HG02852 (cell line): ENCODE measurements at regions not wholly inside any gene's neighbourhood (a gene's known extent, or its start where the extent isn't known, plus 50 kb on each side); places are given as distances from the start of the nearest gene placed in this dataset.
"Not testable (repeated sequence)": the region's sequence is repeated elsewhere in the genome, so short reads cannot be mapped to it uniquely, and the experiment has no call there.

ENCODE experiments used
- ATAC-seq: cut with Tn5 transposase; IDR thresholded peaks from one replicate; pipeline ENCODE4 v1.9.1; 2021; ENCODE audit warnings: mild to moderate bottlenecking, moderate library complexity; ENCODE audit not compliant: unreplicated experiment

DNA sequence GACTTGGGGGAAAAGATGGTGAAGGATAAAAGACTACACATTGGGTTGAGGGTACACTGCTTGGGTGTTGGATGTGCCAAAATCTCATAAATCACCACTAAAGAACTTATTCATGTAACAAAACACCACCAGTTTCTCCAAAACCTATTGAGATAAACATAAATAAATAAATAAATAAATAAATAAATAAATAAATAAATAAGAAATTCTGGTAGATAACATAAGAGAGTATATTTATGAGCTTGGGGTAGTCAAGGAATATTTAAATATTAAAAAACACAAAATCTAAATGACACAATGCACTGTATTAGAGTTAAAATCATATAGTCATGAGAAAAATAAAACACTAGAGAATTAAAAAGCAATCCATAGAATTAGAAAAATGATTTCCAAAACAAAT, 333.5 kb upstream of the NRG3 start:
- ATAC-seq: no peak

GRCh38 chr10:81546243-81546642, 328.8 kb upstream of the NRG3 start:
- ATAC-seq: no peak

GRCh38 chr10:81548160-81548559, 326.8 kb upstream of the NRG3 start:
- no peak for ATAC-seq

DNA sequence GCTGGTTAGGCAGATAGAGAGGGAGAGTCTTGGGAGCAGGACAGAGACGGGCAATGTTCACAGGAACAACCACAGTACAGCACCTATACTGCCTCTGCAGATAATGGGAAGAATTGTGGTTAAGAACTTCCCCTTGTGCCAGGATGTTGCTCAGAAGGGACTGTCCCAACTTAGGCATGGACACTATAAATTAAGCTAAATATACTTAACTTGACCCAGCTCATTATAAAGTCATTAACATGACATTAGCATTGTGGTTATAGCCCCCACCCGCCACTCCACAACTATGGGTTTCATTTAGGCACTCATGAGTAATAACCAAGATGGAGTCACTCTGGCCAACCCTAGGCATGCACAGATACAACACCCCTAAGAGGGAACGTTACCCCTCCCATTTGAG, 310.9 kb upstream of the NRG3 start:
- no peak for ATAC-seq

- no peak for ATAC-seq
These were observed 305.5 kb upstream of the NRG3 start for GRCh38 chr10:81569488-81569887.

GRCh38 chr10:81570349-81570748, 304.6 kb upstream of the NRG3 start:
- ATAC-seq: no peak

DNA sequence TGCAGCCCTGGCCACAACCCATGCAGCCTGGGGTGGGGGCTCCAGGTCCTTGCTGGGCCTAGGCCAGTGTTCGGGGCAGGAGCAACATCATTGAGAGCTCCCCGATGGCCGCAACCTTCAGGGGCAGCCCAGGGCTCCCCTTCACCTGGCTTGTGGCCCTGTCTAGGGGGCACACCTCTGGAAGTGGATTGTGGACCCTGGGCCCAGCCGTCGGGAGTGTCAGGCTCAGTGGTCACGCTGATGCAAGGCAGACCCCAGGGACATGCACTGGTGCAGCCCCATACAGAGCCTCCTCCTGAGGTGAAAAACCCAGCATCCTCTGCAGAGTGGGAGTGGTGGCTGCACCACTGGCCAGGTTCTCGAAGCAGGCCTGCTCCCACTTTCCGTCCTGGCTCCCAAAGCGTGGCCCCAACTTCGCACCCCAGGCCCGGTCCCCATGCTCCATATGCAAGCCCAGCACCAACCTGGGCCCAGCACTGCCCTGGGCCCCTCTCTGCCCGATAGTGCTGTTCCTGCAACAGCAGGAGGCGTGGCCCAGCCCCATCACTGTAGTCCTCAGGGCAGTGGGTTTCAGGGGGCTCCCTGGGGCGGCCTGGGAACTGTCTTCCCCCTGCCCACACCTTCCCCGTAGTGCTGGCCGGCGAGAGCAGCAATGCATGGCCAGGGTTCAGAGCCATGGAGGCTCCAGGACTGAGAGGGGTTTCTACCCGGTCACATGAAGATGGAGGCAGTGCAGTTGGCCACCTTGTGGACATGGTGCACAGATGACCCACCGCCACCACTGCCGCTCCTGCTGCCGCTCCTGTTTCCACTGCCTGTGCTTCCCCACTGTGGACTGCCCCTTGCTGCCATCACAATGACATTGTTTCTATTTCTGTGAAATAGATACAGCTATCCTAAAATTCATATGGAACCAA, 303.9 kb upstream of the NRG3 start:
- ATAC-seq: no peak

DNA sequence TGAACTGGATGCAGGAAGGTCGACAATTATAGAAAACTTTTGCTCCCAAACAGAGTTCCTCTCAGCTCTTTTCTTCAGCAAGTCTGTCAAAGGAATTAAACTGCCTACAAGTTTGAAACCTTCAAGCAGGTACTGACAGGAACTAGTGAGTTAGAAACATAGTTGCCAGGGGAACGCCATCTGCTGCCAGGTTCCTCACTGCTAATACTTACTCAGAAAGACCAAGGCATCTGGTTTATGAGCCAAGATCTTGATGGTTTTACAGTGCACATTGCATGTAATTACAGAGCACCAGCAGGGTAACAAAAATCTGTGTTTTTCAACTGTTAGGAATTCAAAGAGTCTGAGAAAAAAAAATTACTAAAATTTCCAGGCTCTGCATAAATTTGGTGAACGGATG, 300.0 kb upstream of the NRG3 start:
- no peak for ATAC-seq

GRCh38 chr10:81576336-81576735, 298.7 kb upstream of the NRG3 start:
- no peak for ATAC-seq

- ATAC-seq: no peak
These were observed 280.0 kb upstream of the NRG3 start for GRCh38 chr10:81594991-81595390.

DNA sequence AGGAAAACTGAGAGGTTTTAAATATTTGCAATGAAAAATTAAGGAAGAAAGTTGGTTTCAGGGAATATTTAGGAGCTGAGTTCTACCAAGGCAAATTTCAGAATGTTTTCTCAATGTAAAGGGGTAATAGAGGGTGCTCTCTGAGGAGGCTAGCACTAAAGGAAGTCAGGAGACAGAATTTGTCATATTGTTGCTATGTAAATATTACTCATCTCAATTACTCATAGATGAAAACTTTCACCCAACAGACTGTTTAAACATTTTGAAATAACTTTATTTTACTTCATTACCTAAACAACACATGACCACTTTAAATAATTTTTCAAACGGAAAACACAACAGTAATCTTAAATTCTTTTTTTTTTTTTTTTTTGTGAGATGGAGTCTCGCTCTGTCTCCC, 274.8 kb upstream of the NRG3 start:
- no peak for ATAC-seq

DNA sequence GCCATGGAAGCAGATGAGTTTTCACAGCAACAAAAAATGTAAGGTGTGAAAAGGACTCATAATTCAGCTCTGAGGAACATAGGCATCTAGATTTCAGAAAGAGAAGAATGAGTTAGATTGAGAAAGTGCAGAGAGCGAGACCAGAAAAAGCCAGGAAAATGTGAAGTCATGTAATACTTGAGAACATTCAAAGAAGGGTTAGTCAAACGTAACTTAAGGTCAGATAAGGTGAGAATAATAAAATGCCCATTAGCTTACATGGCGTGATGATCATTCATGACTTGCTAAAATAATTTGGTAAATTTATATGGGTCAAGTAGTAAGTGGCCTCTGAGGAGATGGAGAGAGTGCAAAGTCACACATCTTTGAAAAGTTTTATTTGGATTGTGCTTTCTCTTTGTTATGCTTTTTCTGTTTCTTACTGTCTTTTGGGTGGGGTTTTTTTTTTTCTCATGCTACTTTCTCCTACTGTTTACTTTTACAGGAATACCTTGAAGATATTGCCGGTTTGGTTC, 271.8 kb upstream of the NRG3 start:
- ATAC-seq: no peak

DNA sequence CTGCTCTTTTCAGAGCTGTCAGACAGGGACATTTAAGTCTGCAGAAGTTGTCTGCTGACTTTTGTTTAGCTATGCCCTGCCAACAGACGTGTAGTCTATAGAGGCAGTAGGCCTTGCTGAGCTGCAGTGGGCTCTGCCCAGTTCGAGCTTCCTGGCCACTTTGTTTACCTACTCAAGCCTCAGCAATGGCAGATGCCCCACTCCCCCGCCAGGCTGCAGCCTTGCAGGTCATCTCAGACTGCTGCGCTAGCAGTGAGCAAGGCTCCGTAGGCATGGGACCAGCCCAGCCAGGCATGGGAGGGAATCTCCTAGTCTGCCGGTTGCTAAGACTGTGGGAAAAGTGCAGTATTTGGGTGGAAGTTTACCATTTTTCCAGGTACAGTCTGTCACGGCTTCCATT, 230.5 kb upstream of the NRG3 start:
- not testable (repeated sequence) for ATAC-seq

GRCh38 chr10:81655986-81656385, 219.0 kb upstream of the NRG3 start:
- ATAC-seq: no peak

DNA sequence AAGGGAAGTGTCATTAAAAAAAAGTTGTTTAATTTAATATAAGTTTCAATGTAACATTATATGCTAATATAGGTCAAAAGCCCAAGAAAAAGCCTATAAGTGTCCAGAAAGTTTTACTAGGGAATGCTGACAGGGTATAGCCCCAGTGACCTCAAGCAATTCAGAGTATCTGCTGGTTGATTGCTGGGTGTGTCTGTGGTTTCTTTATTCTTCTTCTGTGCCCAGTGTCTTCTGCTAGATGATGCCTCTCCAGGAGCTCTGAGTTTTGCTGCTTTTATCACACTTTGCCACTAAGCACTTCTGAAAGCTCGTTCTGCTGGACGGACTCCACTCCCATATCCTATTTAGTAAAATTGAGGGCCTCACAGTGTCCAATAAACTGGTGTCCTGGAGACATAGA, 212.2 kb upstream of the NRG3 start:
- no peak for ATAC-seq

DNA sequence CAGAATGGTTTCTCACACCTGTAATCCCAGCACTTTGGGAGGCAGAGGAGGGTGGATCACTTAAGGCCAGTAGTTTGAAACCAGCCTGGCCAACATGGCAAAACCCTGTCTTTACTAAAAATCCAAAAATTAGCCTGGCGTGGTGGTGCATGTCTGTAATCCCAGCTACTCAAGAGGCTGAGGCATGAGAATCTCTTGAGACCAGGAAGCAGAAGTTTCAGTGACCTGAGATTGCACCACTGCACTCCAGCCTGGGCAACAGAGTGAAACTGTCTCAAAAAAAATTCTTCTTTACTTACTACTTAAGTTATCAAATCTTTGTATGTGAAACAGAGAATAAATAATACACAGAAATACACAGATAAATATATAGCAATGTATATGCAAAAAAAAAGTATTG, 210.2 kb upstream of the NRG3 start:
- not testable (repeated sequence) for ATAC-seq

GRCh38 chr10:81674941-81675340, 200.1 kb upstream of the NRG3 start:
- ATAC-seq: no peak

DNA sequence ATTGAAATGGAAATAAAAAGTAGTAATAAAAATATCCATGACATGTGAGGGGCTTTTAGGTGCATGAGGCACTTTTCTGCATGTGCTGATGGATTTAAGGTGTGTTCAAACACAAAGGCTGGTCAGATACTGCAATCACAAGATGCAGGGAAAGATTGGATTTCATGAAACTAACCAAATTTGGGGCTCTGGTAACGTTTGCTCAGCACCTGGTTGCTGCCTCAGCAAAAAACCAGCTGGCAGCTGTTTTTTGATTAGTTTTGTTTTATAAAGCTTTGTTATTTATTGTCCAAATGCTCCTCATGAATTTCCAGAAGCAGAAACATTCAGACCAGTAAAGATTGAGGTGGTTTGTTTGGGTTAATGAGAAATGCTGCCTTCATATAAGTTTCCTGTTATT, 195.7 kb upstream of the NRG3 start:
- no peak for ATAC-seq

GRCh38 chr10:81680359-81680758, 194.6 kb upstream of the NRG3 start:
- ATAC-seq: no peak

DNA sequence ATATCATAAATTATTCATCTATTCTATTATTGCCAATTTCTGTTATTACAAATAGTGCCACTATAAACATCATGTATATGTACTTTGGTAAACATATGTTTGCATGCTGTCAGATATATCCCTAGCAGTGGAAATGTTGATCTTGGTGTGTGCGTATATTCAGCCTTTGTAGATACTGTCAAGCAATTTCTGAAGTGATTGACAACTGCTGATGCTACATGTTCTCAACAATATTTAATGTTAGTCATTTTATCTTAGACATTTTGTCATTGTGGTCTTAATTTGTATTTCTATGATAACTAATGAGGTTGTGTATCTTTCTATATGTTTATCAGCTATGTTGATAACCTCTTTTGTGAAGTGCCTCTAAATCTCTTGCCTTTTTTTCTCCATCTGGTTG, 186.5 kb upstream of the NRG3 start:
- no peak for ATAC-seq

GRCh38 chr10:81696609-81697388, 178.2 kb upstream of the NRG3 start:
- no peak for ATAC-seq

- ATAC-seq: no peak
These were observed 170.4 kb upstream of the NRG3 start for GRCh38 chr10:81704596-81704995.
